ENCODE measurements at regions not wholly inside any gene's neighbourhood (a gene's known extent, or its start where the extent isn't known, plus 50 kb on each side); places are given as distances from the start of the nearest gene placed in this dataset.

GRCh38 chr15:37360724-37361123 lies 260.4 kb upstream of the MEIS2 start:
- no peaks in the 10 kb centered on the region for H3K4me1 ChIP-seq
- intact Hi-C loops (cut with DNase I), result no loop called here
- no peaks in the 10 kb centered on the region for H3K27me3 ChIP-seq
- H3K9me3 ChIP-seq, result peaks cover 0 to 3% (median 0%) of the 10 kb centered on the region in 4 donors
- WGBS, 2 donors, result 63 to 66% methylated on average over 1 of the region's 1 CpG
- no peak for TF ChIP-seq POLR2A (IDR thresholded peaks at IDR 0.05)
- no peak for TF ChIP-seq EP300 (IDR thresholded peaks at IDR 0.05)
- no peak for TF ChIP-seq POLR2AphosphoS5 (IDR thresholded peaks at IDR 0.05)
- TF ChIP-seq CTCF (IDR thresholded peaks at IDR 0.05), result no peak
- H3K4me3 ChIP-seq, result no peak overlapping the region
- DNase-seq, result no peak
- no peaks in the 10 kb centered on the region for H3K36me3 ChIP-seq
- H3K27ac ChIP-seq, result no peak overlapping the region

GRCh38 chr15:37361621-37362020 lies 261.3 kb upstream of the MEIS2 start:
- no peaks in the 10 kb centered on the region for H3K4me1 ChIP-seq
- WGBS, 2 donors, result 63 to 74% methylated on average over 4 of the region's 4 CpGs
- H3K4me3 ChIP-seq, result no peak overlapping the region
- no peaks in the 10 kb centered on the region for H3K36me3 ChIP-seq
- intact Hi-C loops (cut with DNase I), result no loop called here
- no peak overlapping the region for H3K27ac ChIP-seq
- DNase-seq, result no peak
- no peaks in the 10 kb centered on the region for H3K27me3 ChIP-seq
- peaks cover 0 to 3% (median 0%) of the 10 kb centered on the region in 4 donors for H3K9me3 ChIP-seq
- TF ChIP-seq POLR2AphosphoS5 (IDR thresholded peaks at IDR 0.05) (no peak), EP300 (IDR thresholded peaks at IDR 0.05) (no peak), POLR2A (IDR thresholded peaks at IDR 0.05) (no peak), CTCF (IDR thresholded peaks at IDR 0.05) (no peak)

- 93% methylated on average over 3 of the region's 3 CpGs for WGBS, 2 donors
- no peaks in the 10 kb centered on the region for H3K36me3 ChIP-seq
- H3K27ac ChIP-seq, result no peak overlapping the region
- DNase-seq, result no peak
- no peaks in the 10 kb centered on the region for H3K27me3 ChIP-seq
- intact Hi-C loops (cut with DNase I), result no loop called here
- H3K4me1 ChIP-seq, result no peaks in the 10 kb centered on the region
- no peak overlapping the region for H3K4me3 ChIP-seq
- TF ChIP-seq POLR2A (IDR thresholded peaks at IDR 0.05) (no peak), POLR2AphosphoS5 (IDR thresholded peaks at IDR 0.05) (no peak), CTCF (IDR thresholded peaks at IDR 0.05) (no peak), EP300 (IDR thresholded peaks at IDR 0.05) (no peak)
- peaks cover 0 to 3% (median 0%) of the 10 kb centered on the region in 4 donors for H3K9me3 ChIP-seq
These were observed 262.1 kb upstream of the MEIS2 start for GRCh38 chr15:37362414-37362813.

GRCh38 chr15:37368961-37369360 lies 268.6 kb upstream of the MEIS2 start:
- 71 to 79% methylated on average over 4 of the region's 4 CpGs for WGBS, 2 donors
- intact Hi-C loops (cut with DNase I), result no loop called here

More at GRCh38 chr15:37368961-37369360, 268.6 kb upstream of the MEIS2 start:
- H3K4me3 ChIP-seq, result no peak overlapping the region
- no peak overlapping the region for H3K27ac ChIP-seq
- H3K9me3 ChIP-seq, result no peaks in the 10 kb centered on the region
- no peak for TF ChIP-seq POLR2AphosphoS5 (IDR thresholded peaks at IDR 0.05)
- no peak for TF ChIP-seq POLR2A (IDR thresholded peaks at IDR 0.05)
- TF ChIP-seq CTCF (IDR thresholded peaks at IDR 0.05), result no peak
- TF ChIP-seq EP300 (IDR thresholded peaks at IDR 0.05), result no peak
- H3K4me1 ChIP-seq, result no peaks in the 10 kb centered on the region
- no peaks in the 10 kb centered on the region for H3K36me3 ChIP-seq
- no peak for DNase-seq
- no peaks in the 10 kb centered on the region for H3K27me3 ChIP-seq
